GM19452 (cell line): ENCODE measurements at regions not wholly inside any gene's neighbourhood (a gene's known extent, or its start where the extent isn't known, plus 50 kb on each side); places are given as distances from the start of the nearest gene placed in this dataset.
"Not testable (repeated sequence)": the region's sequence is repeated elsewhere in the genome, so short reads cannot be mapped to it uniquely, and the experiment has no call there.

Experiments used
- ATAC-seq: cut with Tn5 transposase; IDR thresholded peaks from one replicate; pipeline ENCODE4 v1.9.1; 2021; ENCODE audit not compliant: unreplicated experiment

DNA sequence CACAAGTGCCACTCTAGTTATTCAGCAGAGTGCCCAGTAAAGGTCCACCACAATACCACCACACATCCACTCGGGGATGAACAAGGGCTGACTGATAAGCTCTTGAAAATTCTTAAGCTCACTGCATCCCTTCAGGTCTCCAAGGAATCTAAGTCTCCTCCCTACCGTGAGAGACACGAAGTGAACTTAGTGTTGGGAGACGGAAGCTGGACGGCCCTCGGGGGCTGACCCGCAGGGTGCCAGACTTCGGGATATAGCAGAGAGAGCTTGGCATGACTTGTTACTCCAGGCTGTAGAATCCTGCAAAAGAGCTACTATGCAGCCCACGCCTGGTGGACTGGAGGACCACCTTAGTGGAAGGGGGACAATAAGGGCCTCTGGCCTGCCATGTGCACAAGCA is 75.1 kb downstream of the LYZL1 start:
- not testable (repeated sequence) for ATAC-seq

DNA sequence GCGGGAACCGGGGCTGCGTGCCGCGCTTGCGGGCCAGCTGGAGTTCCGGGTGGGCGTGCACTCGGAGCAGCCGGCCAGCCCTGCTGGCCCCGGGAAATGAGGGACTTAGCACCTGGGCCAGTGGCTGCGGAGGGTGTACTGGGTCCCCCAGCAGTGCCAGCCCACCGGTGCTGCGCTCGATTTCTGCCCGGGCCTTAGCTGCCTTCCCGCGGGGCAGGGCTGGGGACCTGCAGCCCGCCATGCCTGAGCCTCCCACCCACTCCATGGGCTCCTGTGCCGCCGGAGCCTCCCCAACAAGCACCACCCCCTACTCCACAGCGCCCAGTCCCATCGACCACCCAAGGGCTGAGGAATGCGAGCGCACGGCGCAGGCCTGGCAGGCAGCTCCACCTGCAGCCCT is 77.3 kb downstream of the LYZL1 start:
- not testable (repeated sequence) for ATAC-seq

DNA sequence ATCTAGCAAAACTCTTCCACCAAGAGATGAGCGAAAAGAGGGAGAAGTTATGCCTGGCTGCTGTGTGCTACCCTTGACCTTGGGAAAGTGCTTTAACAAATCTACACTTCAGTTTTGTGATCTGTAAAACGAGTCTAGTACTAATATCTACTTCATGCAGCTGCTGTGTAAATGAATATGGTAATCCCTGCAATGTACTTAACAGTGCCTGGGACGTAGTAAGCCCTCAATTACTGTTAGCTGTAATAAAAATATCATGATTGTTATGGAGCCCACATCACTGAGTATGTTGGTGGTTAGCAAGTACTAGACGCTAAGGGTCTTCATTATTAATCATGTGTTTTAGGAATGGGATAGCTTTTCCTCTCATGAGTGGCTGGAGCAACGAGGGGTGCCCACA is 80.5 kb downstream of the LYZL1 start:
- ATAC-seq = no peak

DNA sequence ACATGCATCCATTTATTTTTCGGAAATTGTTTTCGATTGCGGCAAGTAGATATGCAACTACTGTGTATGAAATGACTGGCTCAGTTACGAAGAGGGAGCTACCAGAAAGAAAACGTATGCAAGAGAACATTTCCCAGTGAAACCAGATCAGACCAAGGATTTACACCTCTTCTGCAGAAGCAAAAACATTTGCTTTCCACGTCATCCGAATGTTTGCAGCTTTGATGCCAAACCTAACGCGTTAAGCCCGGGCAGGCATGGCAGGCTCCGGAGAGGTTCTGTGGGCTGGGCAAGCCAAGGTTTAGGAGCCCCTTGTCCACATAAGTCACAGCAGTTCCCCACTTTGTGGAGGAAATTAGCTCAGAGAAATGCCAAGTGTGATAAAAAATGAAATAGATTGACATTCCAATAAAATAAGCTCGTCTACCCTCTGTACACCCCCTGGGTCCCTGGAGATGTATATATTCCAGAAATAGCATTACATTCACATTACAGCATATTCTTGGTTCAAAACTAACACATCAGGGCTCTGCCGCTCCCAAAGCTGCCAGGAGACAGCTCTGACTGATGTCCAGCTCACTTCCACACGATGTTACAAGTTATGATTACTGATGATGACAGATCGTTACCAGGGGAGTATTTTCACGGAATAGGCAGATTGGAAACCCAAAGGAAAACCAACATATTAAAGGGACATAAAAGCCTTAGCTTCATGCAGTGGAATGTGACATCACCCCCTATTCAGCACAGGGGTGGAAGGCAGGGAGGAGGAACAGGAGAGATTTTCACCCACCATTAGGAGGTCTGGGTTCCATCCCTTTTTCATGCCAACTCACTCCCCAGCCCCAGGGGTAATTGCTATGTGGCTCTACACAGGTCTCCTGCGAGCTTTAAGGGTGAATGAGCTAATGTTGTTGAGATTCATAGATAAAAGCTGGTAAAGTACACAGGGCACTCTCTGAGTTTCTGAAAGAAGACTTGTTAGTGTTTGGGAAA is 81.5 kb downstream of the LYZL1 start:
- ATAC-seq = no peak

DNA sequence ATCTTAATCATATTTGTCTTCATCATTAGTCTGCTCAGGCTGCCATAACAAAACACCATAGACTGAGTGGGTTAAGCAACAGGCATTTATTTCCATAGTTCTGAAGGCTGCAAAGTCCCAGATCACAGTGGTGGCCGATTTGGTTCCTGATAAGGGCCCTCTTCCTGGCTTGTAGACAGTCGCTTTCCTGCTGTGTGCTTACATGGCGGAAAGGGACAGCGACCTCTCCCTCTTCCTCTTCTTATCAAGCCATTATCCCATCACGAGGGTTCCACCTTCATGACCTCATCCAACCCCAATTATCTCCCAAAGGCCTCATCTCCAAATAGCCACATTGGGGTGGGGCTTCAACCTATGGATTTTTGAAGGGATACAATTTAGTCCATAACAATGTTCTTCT is 84.0 kb downstream of the LYZL1 start:
- no peak for ATAC-seq

DNA sequence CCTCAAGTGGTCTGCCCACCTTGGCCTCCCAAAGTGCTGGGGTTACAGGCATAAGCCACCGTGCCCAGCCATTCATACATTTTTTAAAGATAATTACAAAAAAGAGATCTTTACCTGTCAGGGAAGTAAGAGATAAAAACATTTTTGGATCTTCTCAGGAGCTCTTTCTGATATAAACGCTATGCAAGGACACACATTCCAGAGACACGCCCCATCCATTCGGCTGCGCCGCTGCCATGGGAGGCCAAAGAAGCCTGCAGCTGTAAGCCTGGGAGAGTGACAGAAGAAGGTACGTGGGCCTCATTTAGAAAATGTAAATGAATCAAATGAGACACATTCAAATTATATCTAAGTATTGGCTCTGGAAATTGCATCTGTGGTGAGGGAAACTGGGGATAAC is 85.3 kb downstream of the LYZL1 start:
- ATAC-seq = no peak

DNA sequence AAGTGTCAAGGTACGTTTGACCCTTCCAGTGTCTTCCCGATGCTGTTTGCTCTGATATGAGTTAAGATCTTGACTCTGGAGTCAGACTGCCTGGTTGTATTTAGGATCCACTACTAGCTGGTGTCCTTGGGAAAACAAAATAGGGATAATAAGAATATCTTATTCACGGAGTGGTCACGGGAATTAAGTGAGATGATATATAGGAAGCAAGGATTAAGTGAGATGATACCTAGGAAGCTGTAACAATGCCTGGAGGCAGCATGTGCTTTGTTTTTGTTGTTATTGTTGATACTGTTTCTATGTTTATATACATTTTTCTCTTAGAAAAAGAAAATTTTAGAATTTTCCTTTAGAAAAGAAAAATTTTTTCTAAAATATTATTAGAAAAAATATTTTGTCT is 87.0 kb downstream of the LYZL1 start:
- ATAC-seq = no peak

DNA sequence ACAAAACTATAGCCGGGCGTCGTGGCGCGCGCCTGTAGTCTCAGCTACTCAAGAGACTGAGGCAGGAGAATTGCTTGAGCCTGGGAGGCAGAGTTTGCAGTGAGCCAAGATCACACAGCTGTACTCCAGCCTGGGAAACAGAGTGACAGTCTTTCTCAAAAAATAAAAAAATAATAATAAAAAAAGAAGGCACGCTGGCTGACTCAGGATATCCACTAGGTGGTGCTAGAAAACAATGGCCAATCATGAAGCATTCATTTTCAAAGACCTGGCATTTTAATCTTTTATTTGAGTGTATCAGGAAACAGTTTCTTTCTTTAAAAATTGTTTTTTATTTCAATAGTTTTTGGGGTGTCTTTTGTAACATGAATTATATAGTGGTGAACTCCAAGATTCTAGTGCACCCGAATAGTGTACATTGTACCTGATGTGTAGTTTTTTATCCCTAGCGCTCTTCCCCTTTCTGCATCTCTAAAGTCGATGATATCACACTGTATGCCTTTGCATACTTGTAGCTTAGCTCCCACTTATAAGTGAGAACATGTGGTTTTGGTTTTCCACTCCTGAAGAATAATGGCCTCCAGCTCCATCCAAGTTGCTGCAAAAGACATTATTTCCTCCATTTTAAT is 88.6 kb downstream of the LYZL1 start:
- ATAC-seq = no peak

DNA sequence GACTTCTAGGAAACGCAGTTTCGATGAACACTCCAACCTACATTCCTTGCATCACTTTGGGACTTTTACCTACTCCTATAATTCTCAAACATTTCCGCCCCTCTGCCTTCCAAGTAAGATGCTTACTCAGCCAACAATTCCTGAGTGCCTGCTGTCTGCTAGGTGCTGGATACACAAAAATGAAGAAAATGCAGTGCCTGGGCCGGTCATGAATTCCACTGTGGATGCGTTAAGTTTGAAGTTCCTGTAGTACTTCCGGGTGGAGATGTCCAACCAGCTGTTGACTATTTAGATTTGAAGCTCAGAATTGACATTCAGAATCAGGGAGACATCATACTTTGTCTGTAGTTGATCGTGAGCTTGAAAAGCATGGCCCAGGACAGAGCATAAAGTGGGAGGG is 89.2 kb downstream of the LYZL1 start:
- no peak for ATAC-seq

DNA sequence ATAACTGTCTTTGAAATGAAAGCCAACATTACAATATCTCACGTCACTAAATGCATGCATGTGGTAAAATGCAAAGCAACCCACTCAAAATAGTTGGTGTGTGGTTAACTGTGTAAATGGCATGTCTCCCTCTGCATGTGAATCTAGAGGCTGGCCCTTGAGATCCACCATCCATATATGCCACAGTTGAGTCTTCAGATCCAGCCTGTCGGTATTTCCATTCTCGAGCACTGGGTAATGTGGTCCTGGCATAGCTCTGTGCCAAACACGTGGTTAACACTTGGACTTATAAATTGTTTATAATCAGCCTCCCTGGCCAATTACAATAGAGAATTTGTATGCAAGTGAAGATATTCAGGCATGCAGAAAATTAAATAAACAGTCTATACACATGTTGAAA is 90.3 kb downstream of the LYZL1 start:
- ATAC-seq = no peak

DNA sequence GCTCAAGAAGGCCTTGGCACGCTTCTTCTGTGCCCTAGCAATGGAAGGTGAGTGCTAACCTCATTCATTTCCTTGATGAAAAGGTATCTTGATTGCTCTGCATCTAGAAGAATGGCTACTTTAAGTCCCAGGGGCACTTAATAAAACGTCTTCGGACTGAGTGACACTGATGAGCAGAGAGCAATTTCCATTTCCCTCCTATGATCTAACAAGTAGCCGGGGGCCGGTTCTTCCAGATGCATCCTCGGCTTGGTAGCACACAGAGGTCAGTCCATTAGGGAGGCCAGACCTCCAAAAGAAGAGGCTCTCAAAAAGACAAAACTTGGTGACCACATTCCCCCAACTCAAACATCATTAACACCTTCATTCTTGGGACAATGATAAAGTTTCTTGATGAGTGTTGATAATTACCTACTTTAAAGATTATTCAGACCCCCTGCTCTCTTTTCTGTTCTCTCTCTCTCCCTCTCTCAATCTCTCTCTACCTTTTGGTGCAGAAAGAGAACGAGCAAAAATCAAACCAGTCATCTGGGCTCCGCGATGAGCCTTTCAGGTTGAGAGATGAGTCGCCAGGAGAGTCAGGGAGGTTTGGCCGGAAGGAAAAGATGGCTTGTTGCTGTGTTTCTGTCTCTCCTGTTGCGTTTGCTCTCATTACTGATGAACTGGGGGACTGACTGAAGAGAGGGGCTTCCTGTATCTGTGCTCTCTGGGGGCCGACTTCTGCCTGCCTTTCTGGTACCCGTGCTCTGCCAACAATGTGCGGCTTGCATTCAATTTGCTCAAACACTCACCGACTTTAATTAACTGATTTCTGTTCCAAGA is 91.1 kb downstream of the LYZL1 start:
- ATAC-seq = not testable (repeated sequence)

DNA sequence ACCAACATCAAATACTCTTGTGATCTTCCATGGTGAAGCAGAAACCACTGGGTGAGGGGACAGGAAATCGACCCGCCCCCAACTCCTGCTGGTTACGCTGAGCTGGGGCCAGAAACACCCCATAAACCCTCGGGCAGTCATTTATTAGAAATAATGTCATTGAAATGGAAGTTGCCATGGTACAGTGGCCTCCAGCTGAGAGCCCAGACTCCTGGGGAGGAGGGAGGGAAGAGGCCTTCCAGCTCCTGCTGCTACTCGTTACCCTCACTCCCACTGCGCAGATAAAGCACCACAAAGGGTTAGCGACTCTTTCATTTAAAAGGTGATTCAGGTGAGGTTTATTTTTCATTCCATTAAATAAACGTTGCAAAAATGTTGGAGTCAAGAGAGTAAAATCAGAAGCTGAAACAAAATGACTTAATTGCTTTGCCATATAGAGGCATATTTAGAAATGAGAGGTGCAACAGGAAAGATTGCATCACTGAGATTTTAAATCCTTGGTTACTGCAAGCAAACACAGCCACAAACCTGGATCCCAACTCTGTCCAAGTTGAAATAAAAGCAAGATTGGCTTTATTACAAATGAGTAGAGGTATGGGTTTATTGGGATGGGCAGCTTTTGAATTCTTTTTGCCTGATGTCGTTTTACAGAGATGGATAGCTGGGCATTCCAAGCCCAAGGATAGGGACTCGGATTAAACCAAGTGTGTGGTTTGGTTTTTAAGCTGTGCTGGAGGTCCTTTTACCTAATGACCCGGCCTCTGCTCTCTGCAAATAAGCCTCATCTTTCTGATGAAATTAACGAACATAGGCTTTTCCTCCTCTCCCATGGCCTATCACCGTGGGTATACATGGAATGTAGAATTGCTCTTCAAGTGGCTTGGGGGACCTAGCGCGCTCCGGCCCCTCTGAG is 92.0 kb downstream of the LYZL1 start:
- not testable (repeated sequence) for ATAC-seq

DNA sequence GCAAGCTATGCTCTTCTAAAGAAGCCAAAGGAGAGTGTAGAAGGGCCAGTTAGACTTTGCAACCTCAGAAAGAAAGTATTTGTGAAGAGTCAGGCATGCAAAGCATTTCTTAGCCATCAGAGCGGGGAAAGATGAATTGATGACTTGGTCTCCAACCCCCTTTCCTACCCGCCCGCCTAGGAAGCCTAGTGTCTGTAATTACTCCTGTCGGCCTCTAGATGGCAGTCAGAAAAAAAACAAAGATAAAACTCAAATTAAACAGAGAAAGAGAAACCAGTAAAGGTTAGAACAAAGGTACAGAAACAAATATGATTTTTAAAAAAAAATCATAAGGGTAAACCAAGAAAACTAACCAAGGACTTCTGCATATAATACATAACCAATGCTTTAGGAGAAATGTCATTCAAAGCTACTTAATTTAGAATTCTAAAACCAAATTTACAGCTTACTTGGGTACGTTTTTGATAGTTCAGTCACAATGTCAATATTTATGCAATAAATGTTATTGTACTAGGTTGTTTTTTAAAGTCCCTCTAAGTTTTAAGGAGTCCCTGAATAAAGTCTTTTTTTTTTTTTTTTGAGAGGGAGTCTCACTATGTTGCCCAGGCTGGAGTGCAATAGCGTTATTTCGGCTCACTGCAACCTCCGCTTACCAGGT is 97.6 kb downstream of the LYZL1 start:
- ATAC-seq = peak; percentile 79

DNA sequence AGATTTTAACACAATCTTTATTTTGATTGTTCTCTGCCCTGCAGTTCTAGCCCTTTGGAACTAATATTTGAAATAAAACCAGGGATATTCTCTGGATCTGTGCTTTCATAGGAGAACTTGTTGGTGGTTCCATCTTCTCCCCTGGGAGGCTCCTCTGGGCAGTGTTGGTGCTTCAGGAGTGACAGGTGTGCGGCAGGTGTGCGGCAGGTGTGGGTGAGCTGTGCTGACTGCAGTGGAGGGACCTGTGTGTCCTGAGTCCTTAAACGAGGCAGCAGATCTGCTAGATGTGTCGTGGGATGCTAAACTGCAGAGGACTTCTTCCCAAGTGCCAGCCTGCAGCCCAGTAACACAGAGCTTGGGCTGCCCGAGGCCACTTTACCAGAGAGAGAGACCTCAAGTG is 98.4 kb downstream of the LYZL1 start:
- no peak for ATAC-seq

DNA sequence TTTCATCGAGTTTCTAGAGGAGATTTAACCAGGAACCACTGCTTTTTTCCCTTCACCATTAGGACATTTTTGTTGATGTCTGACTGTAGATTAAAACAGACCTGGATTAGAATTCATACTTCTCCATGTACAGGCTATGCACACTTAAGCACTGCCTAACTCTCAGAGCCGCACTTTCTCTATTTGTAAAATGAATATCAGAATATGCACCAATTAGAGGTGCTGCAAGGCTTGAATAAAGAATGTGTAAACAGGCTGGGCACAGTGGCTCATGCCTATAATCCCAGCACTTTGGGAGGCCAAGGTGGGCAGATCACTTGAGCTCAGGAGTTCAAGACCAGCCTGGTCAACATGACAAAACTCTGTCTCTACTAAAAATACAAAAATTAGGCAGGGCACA is 99.2 kb downstream of the LYZL1 start:
- ATAC-seq = not testable (repeated sequence)

DNA sequence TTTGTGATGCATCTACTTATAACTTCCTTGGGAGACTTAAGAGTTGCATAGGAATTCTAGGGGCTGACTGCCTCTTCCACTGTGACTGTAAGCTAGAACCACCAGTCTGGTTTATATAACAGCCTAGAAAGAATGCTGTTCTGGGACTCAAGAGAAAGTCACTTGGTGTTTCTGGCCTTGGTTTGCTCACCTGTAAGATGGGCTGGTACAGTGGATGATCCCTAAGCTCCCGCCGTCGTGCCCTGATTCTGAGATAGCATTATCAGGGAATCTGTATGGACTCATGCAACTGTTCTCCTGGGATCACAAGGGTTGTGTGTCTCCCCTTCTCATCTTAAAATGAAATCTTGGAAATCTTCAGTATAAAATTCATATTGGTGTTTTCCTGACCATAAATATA is 100.6 kb downstream of the LYZL1 start:
- ATAC-seq = no peak

DNA sequence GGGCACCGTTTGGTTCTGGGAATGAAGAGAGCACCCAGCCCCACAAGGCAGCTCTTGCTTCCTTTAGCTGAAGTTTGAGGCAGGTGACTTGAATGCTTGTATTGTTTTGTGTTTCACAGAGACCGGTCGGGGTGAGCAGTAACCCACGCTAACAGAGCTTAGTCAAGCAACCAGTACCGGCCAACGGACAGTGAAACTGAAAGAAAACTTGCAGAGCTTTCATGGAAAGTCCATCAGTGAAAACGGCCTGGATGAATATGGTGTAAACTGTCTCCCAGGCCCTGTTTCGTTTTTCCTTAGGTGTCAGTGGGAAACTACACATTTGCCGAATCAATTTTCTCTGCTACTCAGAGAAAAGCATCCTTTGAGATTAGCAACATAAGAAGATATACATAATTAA is 101.1 kb downstream of the LYZL1 start:
- ATAC-seq = no peak

DNA sequence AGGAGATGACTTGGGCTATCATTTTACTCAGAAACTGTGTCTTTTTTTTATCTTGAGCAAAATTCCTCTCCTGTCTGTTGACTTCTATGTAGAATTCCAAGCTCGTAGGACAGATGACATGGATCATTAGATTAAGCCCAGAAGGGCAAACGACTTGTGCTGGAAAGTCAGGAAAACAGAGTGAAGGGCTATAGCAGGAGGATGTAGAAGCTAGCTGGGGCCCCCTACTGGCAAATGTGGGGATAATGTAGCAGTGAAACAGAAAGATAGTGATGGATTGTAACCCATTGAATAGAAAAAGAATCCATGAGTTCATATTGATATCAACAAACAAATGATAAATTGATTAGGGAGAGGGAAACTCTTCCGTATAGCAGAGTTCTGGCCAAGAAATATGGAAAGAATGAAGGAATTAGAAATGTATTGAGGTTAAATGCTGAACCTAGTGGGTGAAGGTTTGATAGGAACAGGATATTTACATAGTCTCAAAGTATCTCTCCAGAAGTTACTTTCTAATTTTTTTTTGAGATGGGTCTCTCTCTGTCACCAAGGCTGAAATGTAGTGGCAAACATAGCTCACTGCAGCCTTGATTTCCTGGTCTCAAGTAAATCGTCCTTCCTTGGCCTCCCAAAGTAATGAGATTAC is 103.6 kb downstream of the LYZL1 start:
- peak; percentile 71 for ATAC-seq

DNA sequence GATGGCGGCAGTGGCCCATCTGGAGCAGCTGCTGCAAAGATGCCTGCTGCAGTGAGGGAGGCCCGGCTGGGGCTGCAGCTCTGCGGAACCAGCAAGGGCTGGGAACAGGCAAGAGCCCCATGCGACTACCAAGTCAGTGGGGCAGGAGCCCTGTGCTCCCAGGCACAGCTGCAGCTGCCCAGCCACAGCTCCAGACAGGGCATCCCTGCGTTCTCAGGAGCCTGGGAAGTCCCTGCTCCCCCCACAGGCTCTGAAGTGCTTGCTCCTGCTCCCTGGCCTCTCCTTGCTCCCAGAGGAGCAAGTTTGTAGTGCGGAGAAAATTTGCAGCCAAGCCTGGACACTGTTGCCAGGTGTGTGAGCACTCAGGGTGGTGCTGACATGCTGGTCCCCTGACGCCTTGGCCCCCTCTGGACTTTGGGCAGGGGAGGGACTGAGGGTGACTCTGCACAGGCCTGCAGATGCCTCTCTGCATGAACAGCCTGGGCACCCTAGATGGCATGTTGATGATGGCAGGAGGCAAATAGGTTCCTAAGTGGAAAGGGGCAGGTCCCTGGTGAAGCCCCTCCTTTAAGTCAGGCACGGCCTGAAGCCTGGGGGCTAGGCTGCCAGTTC is 105.6 kb downstream of the LYZL1 start:
- ATAC-seq = no peak
